HG03558 (cell line): ENCODE measurements at regions not wholly inside any gene's neighbourhood (a gene's known extent, or its start where the extent isn't known, plus 50 kb on each side); places are given as distances from the start of the nearest gene placed in this dataset.

Source experiments
- ATAC-seq: cut with Tn5 transposase; IDR thresholded peaks from one replicate; pipeline ENCODE4 v1.9.1; 2021; ENCODE audit warnings: moderate number of reproducible peaks; ENCODE audit not compliant: unreplicated experiment; ENCODE audit errors: extremely low read depth

GRCh38 chr5:33232731-33233505 lies 207.8 kb upstream of the TARS1 start:
- no peak for ATAC-seq

GRCh38 chr5:33235304-33235703 lies 205.5 kb upstream of the TARS1 start:
- no peak for ATAC-seq

- no peak for ATAC-seq
Measured at GRCh38 chr5:33235824-33236223, 204.9 kb upstream of the TARS1 start.

DNA sequence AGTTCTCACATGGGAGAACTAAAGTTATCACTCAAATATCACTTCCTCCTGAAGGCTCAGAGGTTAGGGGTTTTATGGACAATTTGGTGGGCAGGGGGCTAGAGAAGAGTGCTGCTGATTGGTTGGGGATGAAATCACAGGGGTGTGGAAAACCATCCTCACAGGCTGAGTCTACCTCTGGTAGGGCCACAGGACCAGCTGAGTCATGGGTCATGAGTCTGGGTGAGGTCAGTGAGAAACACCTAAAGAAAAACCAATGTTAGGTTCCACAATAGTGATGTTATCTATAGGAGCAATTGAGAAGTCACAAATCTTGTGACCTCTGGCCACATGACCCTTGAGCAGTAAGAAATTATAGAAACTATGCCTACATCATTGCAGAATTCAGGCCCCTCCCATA lies 203.3 kb upstream of the TARS1 start:
- ATAC-seq = no peak

DNA sequence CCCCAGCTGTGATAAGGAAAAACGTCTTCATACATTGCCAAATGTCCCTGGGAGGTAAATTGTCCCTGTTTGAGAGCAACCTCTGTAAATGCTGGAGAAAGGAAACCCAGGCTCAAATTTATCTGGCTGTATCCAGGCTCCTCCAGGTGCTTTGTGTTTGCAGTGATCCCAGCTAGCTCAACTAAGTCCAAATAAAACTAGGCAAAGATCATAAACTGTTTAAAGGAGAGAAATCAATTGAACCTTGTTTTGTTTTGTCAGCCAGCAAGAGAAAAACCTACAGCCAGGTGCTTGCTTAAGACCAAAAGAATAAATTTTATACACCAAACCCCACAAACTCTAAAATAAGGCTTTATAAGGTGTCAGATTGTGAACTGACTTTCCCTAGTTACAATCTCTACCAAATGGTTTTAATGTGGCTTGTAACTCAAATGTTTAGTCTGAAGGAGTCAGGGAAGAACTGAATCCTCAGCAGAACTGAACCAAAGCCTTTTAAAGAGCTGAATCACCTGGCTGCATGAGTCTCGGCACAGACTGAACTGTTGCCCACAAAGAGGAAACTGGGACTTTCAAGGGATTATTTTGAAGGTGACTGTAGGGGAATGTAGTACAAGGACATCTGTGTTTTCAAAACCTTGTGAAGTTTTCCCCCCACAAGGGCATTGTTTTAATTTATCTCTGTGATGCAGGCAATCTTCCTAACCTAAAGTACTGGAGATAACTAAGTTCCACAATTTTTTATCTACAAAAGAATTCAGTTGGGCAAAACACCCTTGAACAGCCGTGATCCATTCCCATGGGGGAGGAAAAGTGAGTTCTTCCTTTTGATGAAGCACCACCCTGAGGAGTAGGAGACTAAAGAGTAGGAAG lies 201.7 kb upstream of the TARS1 start:
- ATAC-seq = no peak

DNA sequence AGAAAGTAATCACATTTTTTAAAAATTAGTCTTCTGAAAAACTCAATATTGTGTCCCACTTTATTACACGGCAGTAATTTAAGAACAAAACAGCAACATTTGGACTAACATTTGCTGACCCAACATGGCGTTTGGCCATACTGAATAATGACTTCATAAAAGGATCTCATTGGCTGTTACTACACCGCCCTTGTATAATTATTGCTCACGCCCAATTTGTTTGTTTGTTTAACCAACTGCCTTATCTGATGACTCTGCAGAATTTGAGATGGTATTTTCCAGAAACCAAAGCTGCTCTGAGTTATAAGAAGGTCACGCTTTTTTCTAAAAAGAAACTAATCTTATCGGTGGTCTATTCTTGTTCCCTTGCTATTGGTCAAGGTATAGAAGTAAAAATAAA lies 200.2 kb upstream of the TARS1 start:
- no peak for ATAC-seq

DNA sequence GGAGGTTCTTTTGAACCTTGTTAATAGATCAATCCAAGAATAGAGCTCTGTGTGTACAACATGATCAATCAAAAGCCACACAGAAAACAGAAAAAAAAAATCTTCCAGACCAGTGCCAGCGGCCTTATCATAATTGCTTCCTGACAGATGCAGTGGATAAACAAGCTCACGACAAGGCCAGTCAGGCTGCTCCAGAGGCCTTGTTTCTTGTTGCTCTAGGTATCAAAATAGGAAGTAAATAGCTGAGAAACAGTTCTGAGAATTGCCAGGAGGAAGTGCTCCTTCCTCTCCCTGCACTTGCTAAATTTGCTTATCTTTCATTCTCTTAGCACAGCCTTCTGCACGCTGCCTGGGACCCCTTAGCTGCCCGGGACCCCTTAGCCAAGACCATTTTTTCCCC lies 199.0 kb upstream of the TARS1 start:
- peak; percentile 54 for ATAC-seq

GRCh38 chr5:33242277-33242676 lies 198.5 kb upstream of the TARS1 start:
- no peak for ATAC-seq

DNA sequence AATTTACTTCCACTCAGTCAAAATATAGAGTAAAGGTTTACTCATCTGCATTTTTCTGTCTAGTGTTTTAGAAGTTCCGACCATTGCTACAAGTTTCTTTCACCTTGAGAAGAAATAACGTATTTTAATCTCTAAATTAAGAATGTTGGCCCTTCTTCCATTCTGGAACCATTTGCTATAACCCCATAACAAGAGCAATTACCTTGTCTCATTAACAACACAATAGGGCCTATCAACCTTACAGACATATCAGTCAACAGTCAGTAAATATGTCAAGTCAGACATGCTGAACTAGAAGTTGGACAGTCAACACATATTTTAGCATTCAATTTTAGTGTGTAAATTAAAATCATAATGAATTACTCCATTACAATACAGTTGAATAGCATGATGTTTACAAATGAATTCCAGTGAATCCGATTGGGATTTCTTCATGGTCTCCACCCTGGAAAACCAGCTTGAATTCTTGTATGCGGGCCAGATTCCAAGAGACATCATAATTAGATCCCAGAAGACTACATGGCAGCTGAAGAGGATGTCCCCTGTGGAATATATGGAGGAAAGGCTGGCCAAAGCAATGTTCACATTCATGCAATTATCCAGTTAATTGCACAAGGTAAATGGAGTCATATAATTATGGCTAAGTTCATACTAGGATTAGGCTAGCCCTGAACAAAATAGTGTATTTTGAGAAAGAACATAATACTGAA lies 196.2 kb upstream of the TARS1 start:
- ATAC-seq = no peak

DNA sequence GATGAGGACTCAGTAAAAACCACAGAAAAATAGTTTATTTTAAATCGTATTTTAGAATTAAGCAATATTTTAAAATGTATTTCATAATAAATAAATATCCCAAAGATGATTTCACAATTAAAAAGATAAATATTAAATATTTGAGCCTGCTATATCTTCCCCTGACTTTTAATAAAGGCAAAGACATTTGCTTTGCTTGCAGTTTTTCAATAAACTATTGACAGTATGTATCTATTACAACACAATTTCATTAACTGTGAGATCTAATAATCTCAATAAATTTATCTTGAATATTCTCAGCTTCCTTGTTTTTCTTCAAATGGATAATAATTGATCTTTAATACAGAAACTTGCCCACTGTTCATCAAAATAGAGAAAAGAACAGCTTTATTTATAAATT lies 186.2 kb upstream of the TARS1 start:
- ATAC-seq = no peak

DNA sequence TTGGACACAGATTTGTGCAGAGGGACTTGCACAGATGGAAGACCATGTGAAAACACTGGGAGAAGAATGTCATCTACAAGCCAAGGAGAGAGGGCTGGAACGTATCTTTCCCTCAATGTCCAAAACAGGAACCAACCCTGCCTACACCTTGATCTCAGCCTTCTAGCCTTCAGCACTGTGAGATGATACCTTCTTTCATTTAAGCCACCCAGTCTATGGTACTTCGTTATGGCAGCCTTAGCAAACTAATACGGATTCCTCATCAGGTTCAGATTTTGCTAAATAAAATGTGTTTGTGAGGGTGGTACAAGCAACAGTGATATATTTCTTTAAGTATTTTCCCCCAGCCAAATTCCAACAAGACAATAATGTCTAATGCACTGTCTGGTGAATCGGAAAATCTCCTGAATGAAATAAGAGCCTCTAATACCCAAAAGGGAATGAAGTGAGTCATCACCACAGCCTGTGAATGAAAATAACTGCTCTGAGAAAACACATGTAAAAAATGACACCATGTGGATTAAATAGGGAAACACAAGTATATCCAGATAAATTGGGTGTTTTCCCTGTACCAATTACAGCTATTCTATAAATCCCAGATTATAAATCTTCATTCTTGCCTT lies 182.8 kb upstream of the TARS1 start:
- ATAC-seq = no peak

GRCh38 chr5:33258553-33258952 lies 182.2 kb upstream of the TARS1 start:
- ATAC-seq = no peak

- ATAC-seq = no peak
Measured at GRCh38 chr5:33260098-33260497, 180.7 kb upstream of the TARS1 start.

- no peak for ATAC-seq
Measured at GRCh38 chr5:33261305-33261704, 179.5 kb upstream of the TARS1 start.

DNA sequence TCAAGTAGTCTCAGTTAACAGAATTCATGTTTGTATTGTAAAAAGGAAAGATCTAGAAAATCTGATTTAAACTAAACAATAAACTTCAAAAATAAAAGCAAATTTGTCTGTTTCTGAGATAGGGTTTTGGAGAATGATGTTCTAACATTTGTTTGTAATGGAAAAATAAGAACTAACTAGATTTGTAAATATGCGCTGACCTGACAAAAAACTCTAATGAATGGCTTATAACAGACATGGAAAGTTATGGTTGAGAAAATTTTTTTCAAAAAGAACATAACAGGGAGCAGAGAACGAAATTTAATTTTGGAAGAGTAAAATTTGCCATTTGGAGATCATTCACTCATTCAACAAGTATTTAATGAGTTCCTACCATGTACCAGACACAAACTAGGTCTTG lies 179.0 kb upstream of the TARS1 start:
- ATAC-seq = no peak

DNA sequence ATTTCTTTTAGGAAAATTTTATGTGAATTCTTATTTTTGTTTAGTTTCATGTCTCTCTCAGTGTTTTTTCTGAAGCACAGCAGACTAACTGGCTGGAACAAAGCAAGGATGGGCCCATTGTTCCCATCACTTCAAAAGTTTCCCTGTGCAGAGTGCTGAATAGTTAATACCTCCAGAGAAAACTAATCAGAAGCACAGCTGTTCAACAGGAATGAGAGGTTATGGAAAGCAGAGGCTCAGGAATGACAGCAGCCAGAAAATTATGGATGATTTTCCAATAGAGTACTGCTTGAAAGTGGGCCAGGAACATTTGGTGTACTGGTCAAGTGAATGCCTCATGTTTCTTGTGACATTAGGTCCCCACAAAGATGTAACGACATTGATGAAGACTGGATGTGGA lies 173.0 kb upstream of the TARS1 start:
- ATAC-seq = no peak

GRCh38 chr5:33268374-33268773 lies 172.4 kb upstream of the TARS1 start:
- ATAC-seq = no peak

- no peak for ATAC-seq
Measured at GRCh38 chr5:33270671-33271070, 170.1 kb upstream of the TARS1 start.

DNA sequence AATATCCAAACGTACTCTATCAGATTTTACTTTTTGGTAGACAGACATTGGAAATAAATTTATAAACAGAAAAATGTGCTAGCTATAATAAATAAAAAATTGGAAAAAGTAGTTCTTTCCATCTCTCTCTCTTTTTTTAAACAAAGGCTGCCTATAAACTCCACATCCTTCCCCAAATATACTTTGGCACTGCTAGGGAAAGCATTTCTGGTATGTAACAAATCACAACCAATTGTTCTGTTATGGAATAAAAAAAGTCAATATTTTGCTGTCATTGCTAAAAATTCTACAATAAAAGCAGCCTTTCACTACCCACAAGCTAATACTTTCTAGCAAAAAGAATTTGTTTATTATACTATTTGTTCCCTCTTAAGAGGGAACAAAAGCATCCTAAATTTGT lies 169.2 kb upstream of the TARS1 start:
- ATAC-seq = no peak

DNA sequence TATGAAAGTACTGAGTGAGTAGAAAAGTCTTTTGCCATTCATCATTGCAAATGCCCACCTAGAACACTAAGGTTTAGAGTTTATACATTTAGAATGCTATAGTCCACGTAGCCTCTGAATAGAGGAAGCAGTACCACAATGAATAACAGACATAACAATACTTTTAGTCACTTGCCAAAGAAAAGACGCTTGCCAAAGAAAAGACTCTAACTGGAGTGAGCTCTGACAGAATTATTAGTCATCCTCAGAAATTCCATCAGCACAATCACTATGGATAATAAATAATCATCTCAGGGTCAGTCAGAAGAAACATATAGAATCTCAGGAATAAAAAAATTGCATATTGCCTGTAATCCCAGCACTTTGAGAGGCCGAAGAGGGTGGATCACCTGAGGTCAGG lies 168.5 kb upstream of the TARS1 start:
- no peak for ATAC-seq

DNA sequence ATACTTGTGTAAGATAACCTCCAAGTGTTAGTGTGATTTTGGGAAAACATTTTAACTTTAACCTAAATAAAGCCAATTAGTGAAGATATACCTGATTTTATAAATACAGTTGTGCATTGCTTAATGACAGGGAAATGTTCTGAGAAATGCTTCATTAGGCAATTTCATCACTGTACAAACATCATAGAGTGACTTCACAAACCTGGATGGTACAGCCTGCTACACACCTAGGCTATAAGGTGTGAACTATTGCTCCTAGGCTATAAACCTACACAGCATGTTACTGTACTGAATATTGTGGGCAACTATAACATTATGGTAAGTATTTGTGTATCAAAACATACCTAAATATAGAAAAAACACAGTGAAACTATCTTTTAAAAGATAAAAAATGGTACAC lies 166.8 kb upstream of the TARS1 start:
- no peak for ATAC-seq
